Embryonic facial prominence (tissue), 1 donor: ENCODE measurements at regions not wholly inside any gene's neighbourhood (a gene's known extent, or its start where the extent isn't known, plus 50 kb on each side); places are given as distances from the start of the nearest gene placed in this dataset.

Experiments used
- DNase-seq: peaks from one replicate; pipeline ENCODE4 v3.0.0-alpha.2; 2016; ENCODE audit errors: extremely low spot score

GRCh38 chr10:88168171-88169036 lies 305.0 kb downstream of the PTEN start:
- no peak for DNase-seq

GRCh38 chr10:88169037-88169319 lies 305.6 kb downstream of the PTEN start:
- no peak for DNase-seq

DNA sequence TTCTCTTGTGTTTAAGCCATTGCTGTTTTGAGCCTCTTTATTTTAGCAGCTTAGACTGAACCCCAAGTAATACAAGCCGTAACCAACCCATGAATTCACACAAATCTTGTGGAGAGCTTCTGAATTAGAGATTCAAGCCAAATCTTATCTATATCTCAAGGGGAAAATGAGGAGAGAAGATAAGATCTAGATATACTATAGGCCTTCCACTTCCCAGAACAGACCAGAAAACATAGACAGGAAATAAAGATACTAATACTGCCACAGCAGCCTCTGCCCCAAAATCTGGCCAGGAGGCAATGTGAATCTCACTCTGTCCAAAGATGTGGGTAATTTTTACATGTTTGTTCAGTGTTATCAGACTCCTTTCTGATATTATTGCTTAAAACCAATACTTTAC lies 307.2 kb downstream of the PTEN start:
- DNase-seq = no peak

DNA sequence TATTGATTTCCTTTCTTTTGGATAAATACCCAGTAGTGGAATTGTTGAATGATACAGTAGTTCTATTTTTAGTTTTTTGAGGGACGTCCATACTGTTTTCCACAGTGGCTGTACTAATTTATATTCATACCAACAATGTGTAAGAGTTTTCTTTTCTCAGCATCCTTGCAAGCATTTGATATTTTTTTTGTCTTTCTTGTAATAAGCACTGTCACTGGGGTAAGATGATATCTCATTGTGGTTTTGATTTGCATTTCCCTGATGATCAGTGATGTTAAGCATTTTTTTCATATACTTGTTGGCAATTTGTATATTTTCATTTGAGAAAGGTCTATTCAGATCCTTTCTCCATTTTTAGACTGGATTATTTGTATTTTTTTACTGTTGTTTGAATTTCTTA lies 308.7 kb downstream of the PTEN start:
- DNase-seq = no peak

DNA sequence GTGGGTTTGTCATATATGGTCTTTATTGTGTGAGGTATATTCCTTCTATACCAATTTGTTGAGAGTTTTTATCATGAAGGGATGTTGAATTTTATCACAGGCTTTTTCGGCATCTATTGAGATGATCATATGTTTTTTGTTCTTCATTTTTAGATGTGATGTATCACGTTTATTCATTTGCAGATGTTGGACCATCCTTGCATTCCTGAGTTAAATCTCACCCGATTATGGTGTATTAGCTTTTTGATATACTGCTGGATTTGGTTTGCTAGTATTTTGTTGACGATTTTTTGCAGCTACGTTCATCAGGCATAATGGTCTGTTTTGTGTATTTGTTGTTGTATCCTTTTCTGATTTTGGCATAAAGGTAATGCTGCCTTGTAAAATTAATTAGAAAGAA lies 311.0 kb downstream of the PTEN start:
- no peak for DNase-seq

DNA sequence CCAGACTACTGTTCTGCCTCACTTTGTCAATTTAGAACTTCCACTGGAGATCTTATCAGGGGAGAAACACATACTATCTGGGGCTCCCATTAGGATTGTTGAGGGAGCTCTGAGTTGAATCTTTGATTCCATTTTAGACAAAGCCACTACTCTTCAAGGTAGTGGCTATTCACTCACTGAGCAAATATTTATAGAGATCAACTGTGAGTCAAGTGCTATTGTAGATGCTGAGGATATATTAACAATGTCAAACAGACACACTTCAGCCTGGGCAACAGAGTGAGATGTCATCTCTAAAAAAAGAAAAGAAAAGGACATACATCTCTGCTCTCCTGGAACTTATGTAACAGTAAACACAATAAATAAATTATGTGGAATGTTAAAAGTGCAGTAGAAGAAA lies 315.3 kb downstream of the PTEN start:
- DNase-seq = no peak

DNA sequence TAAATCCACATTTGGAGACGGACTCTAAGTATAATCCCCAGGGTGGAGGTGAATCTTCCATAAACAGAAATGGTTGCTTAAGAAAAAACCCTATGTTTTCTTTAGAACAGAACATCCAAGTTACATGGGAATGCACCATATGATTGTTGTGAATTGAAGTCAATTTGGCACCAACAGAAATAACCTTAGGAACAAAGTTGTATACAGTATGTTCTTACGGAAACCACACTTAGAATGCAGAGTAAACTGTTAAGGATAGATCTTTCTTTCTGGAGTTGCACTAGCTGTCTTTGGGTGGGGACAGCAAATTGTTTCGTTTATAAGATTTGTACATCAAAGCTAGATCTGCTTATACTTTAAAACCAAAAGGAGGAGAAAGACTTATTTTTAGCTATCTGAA lies 316.4 kb downstream of the PTEN start:
- DNase-seq = no peak

GRCh38 chr10:88181902-88182600 lies 318.6 kb downstream of the PTEN start:
- DNase-seq = no peak

GRCh38 chr10:88182601-88182930 lies 319.1 kb downstream of the PTEN start:
- no peak for DNase-seq

DNA sequence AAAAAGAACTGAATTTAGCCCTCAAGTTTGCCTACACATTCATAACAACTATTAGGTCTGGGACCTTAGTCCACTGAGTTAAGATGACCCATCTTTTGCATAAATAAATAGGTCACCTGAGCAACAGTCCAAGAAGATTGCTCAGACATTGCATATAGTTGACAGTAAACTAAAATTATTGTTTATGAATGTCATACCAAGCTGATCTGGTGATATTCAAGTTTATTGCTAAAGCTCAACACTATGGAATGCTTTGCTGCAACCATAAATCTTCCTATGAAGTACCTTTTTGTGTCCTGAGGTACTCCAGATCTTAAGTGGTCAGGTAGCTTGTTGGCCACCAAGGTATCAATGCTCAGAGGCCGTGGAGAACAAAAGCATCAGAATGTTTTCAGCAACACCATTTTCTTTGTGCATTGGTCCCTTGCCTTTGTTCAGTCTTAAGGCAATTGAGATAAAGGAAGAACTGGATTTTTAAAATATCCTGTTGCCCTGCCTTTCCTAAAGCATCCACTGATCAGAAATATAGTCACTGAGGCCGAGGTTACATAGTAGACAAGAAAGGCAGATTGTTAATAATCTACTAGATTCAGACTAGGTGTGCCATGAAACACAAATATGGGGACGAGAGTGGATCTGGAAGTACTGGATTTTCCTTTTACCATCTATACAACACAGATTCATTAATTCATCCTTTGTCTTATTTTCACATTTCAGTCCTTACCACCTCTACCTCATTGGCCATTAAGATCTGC lies 321.3 kb downstream of the PTEN start:
- DNase-seq = no peak

GRCh38 chr10:88185830-88186229 lies 322.4 kb downstream of the PTEN start:
- DNase-seq = no peak

DNA sequence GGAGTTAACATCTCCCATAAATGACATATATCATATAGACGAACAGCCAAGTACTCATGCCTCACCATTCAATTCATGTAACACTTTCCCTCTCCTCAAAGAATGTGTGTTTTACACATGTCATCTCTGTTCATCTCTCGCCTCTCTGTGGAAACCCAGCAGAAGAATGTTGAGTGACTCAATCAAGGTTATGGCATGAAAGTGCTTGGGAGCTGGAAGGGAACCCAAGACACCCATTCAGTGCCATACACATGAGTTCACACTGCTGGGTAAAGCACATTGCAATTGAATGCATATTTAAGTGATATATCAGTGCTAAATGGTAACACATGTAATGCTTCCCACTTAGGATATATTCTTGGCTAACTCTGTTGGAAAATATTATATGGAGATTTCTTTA lies 322.9 kb downstream of the PTEN start:
- DNase-seq = no peak

- no peak for DNase-seq
These were observed 324.0 kb downstream of the PTEN start for GRCh38 chr10:88187472-88187871.

GRCh38 chr10:88190123-88190522 lies 326.7 kb downstream of the PTEN start:
- DNase-seq = no peak

- no peak for DNase-seq
These were observed 327.3 kb downstream of the PTEN start for GRCh38 chr10:88190540-88191235.

DNA sequence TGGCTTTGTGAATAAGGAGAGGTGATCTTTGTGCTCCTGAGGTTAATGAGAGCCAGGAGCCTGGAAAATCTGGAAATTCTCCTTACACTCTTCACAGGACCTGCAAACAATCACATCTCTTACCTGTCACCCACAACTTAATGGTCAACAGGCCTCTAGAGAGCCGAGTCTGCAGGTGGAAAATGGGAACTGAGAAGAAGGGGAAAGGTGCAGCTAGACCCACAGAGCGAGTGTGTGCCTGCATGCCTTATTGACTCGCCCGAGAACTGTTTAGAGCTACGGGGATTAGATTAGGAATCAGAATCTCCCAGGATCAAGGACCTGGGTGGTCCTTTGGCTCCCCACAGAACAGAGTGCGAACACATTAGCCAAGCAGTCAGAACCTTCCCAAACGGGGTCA lies 329.6 kb downstream of the PTEN start:
- no peak for DNase-seq

- DNase-seq = no peak
These were observed 330.8 kb downstream of the PTEN start for GRCh38 chr10:88194041-88194887.

DNA sequence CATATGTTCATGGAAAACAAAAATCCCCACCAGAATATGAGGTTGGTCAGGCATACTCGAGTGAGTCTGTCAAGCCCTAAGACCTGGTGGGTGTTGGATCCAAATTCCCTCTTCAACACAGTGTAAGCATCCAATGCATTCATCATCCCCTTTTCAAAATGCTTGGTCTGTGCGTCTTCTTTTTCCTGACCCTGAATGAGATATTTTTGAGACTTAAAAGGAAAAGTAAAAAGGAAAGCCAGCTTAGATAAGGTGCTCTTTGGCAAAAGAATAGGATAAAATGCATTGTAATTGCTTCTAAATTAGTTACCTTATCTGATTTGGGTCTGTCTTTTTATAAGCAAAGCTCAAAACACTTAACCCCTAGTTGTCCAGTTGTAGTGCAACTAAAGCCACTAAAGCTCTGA lies 331.5 kb downstream of the PTEN start:
- DNase-seq = no peak

GRCh38 chr10:88195841-88196240 lies 332.4 kb downstream of the PTEN start:
- DNase-seq = no peak

DNA sequence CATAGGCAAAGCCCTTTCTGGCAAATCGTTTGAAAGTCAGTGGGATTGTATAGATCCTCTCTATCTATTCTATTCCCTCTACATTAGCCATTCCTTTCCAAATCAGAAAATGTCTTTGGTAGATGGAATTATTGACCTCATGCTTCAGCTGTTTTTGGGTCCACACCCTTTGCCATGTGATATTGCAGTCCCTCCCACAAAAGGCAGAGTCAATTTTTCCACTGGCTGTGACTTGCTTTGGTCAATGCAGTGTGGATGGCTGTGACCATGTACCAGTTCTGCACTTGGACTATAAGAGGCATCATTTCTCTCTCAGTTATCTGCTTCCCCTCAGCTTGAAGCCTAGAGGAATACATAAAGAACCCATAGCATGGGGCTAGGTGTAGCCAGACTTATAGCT lies 332.9 kb downstream of the PTEN start:
- no peak for DNase-seq

GRCh38 chr10:88198023-88198422 lies 334.6 kb downstream of the PTEN start:
- DNase-seq = no peak
